NCI-H2107 treated with DMSO at 0.1 percent for 48 hours (cell line): ENCODE measurements at regions not wholly inside any gene's neighbourhood (a gene's known extent, or its start where the extent isn't known, plus 50 kb on each side); places are given as distances from the start of the nearest gene placed in this dataset.
A peak's percentile ranks its signal among the peaks of the same experiment; 100 is the strongest.

ENCODE experiments used
- DNase-seq: peaks from one replicate; lab custom pipeline; 2025; ENCODE audit not compliant: unreplicated experiment; lab: John Stamatoyannopoulos, UW

GRCh38 chr2:7452110-7452876 lies 535.1 kb downstream of the RNF144A start:
- no peak for DNase-seq

- no peak for DNase-seq
Observed at GRCh38 chr2:7454592-7454991, 537.4 kb downstream of the RNF144A start.

- no peak for DNase-seq
Observed at GRCh38 chr2:7456762-7457161, 539.5 kb downstream of the RNF144A start.

GRCh38 chr2:7458066-7458465 lies 540.9 kb downstream of the RNF144A start:
- no peak for DNase-seq

- DNase-seq = no peak
Observed at GRCh38 chr2:7467782-7468447, 550.7 kb downstream of the RNF144A start.

GRCh38 chr2:7468448-7468828 lies 551.2 kb downstream of the RNF144A start:
- DNase-seq = no peak

GRCh38 chr2:7468955-7469354 lies 551.7 kb downstream of the RNF144A start:
- DNase-seq = no peak

GRCh38 chr2:7471185-7471584 lies 554.0 kb downstream of the RNF144A start:
- DNase-seq = no peak

GRCh38 chr2:7472465-7472864 lies 555.3 kb downstream of the RNF144A start:
- DNase-seq = no peak

GRCh38 chr2:7473135-7473771 lies 556.0 kb downstream of the RNF144A start:
- DNase-seq = no peak

- DNase-seq = no peak
Observed at GRCh38 chr2:7476371-7476770, 559.2 kb downstream of the RNF144A start.

- DNase-seq = no peak
Observed at GRCh38 chr2:7479603-7480002, 562.4 kb downstream of the RNF144A start.

GRCh38 chr2:7480431-7480830 lies 563.2 kb downstream of the RNF144A start:
- DNase-seq = no peak

GRCh38 chr2:7490672-7491071 lies 573.5 kb downstream of the RNF144A start:
- no peak for DNase-seq

GRCh38 chr2:7492719-7493118 lies 575.5 kb downstream of the RNF144A start:
- DNase-seq = no peak

GRCh38 chr2:7497178-7497577 lies 580.0 kb downstream of the RNF144A start:
- peak; percentile 47 for DNase-seq

- DNase-seq = no peak
Observed at GRCh38 chr2:7499018-7499417, 581.8 kb downstream of the RNF144A start.

- no peak for DNase-seq
Observed at GRCh38 chr2:7502336-7502735, 585.1 kb downstream of the RNF144A start.

GRCh38 chr2:7508296-7508943 lies 591.2 kb downstream of the RNF144A start:
- peak; percentile 81 for DNase-seq

- DNase-seq = no peak
Observed at GRCh38 chr2:7510353-7510752, 593.1 kb downstream of the RNF144A start.

- DNase-seq = no peak
Observed at GRCh38 chr2:7513834-7514233, 596.6 kb downstream of the RNF144A start.

GRCh38 chr2:7515327-7515726 lies 598.1 kb downstream of the RNF144A start:
- no peak for DNase-seq
